Bronchial epithelial cell (primary cell): ENCODE measurements at regions not wholly inside any gene's neighbourhood (a gene's known extent, or its start where the extent isn't known, plus 50 kb on each side); places are given as distances from the start of the nearest gene placed in this dataset.
A peak's percentile ranks its signal among the peaks of the same experiment; 100 is the strongest.

Experiments
- DNase-seq: peaks from one replicate; pipeline ENCODE4 v3.0.0-alpha.2; 2010; ENCODE audit warnings: low read depth
- FAIRE-seq: peaks from 2 replicates; lab custom pipeline; 2011; peaks lifted over from hg19 to GRCh38; lab: Jason Lieb, UNC
- H3K27me3 ChIP-seq: 2 replicates; pipeline ENCODE4 v1.5.1; 2011; ENCODE audit warnings: low read length; ENCODE audit not compliant: control insufficient read depth, insufficient read depth
- H3K36me3 ChIP-seq: 2 replicates; pipeline ENCODE4 v1.5.1; 2011; ENCODE audit warnings: low read length; ENCODE audit not compliant: control insufficient read depth, insufficient read depth
- H3K4me3 ChIP-seq: 2 replicates; pipeline ENCODE4 v1.5.1; 2011; ENCODE audit warnings: mild to moderate bottlenecking, low read depth, low read length, control low read depth
- TF ChIP-seq, protein P1 (sequence below): IDR thresholded peaks from 2 replicates; pipeline ENCODE4 v1.5.1; 2011; ENCODE audit warnings: mild to moderate bottlenecking, moderate library complexity, low read length, control low read depth, inconsistent platforms; ENCODE audit not compliant: insufficient read depth, severe bottlenecking

GRCh38 chr6:111952274-111952673, 79.0 kb upstream of the FYN start:
- TF ChIP-seq, protein P1, sequence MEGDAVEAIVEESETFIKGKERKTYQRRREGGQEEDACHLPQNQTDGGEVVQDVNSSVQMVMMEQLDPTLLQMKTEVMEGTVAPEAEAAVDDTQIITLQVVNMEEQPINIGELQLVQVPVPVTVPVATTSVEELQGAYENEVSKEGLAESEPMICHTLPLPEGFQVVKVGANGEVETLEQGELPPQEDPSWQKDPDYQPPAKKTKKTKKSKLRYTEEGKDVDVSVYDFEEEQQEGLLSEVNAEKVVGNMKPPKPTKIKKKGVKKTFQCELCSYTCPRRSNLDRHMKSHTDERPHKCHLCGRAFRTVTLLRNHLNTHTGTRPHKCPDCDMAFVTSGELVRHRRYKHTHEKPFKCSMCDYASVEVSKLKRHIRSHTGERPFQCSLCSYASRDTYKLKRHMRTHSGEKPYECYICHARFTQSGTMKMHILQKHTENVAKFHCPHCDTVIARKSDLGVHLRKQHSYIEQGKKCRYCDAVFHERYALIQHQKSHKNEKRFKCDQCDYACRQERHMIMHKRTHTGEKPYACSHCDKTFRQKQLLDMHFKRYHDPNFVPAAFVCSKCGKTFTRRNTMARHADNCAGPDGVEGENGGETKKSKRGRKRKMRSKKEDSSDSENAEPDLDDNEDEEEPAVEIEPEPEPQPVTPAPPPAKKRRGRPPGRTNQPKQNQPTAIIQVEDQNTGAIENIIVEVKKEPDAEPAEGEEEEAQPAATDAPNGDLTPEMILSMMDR, result no peak
- H3K4me3 ChIP-seq, result no peak overlapping the region
- H3K36me3 ChIP-seq, result no peaks in the 10 kb centered on the region
- H3K27me3 ChIP-seq, result no peaks in the 10 kb centered on the region
- DNase-seq, result peak; percentile 20
- no peak for FAIRE-seq

- peak; percentile 68 for DNase-seq
- no peaks in the 10 kb centered on the region for H3K36me3 ChIP-seq
- FAIRE-seq, result peak; percentile 23
- no peak overlapping the region for H3K4me3 ChIP-seq
- TF ChIP-seq, protein P1, result peak; percentile 4
- H3K27me3 ChIP-seq, result no peaks in the 10 kb centered on the region
Observed at GRCh38 chr6:111952821-111953540, 79.7 kb upstream of the FYN start.

DNA sequence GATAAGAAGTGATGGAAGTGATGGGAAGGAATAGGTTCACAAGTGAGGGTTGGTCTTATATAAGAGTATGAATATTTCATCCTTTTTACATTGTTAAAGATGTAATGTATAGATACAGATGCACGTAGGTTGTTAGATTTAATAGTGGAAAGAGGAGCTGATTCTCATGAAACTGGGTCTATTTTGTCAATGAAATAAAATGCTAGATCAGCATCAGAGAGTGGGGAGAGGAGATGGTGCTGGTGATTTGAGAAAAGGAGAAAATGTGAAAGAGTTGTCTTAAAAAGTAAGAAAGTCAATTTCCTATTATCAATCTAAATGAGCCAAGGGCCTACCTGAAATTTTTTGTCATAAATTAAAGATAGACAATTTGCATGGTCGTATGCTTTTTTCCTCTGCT, 82.8 kb upstream of the FYN start:
- Histone ChIP-seq H3K4me3 (no peak overlapping the region), H3K27me3 (no peaks in the 10 kb centered on the region), H3K36me3 (no peaks in the 10 kb centered on the region)
- no peak for DNase-seq
- TF ChIP-seq, protein P1, result no peak
- no peak for FAIRE-seq

DNA sequence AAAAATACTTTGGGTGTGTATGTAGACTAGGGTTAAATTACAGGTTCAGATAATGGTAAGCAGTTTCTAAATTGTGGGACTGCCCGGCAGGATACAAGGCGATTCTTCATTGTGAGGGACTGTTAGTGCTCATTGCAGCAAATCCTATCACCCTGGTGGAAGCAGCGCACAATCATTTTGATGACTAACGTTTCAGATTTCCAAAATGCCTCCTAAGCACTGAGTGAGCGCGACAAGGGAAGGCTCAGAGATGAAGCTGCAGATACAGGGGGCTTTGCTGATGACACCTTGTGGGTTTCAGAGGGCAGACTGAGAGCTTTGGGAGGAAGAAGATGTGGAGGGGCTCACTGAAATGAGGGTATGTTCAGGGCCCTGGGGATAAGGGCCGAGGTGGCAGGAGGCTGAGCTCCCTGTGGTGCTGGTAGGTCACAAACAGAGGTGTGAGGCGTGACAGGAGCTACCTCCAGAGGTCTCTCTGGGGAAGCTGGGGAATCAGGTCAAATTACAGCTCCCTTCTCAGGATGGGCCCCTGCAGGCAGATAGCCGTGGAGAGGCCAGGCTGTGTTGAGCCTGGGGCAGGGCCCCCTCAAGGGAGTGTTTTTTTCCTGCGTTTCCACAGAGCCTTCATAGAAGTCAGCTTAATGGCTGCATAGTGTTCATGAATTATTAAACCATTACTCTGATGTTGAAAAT, 84.5 kb upstream of the FYN start:
- TF ChIP-seq, protein P1, result no peak
- H3K27me3 ChIP-seq, result no peaks in the 10 kb centered on the region
- DNase-seq (no peak), FAIRE-seq (no peak)
- no peaks in the 10 kb centered on the region for H3K36me3 ChIP-seq
- no peak overlapping the region for H3K4me3 ChIP-seq

GRCh38 chr6:111958534-111958933, 85.3 kb upstream of the FYN start:
- Histone ChIP-seq H3K36me3 (no peaks in the 10 kb centered on the region), H3K4me3 (no peak overlapping the region), H3K27me3 (no peaks in the 10 kb centered on the region)
- TF ChIP-seq, protein P1, result no peak
- FAIRE-seq, result no peak
- DNase-seq, result no peak
